Gastrocnemius medialis (tissue), 4 donors: ENCODE measurements at regions not wholly inside any gene's neighbourhood (a gene's known extent, or its start where the extent isn't known, plus 50 kb on each side); places are given as distances from the start of the nearest gene placed in this dataset.

Experiments
- ATAC-seq, 2 donors: fragments of 150-250 bp; one replicate each; pipeline ENCODE4 v1.9.1; 2016
- DNase-seq, 2 donors: peaks; one replicate each; pipeline ENCODE4 v3.0.0-alpha.2; 2019
- H3K27ac ChIP-seq, 4 donors: fragments of 200-600 bp; sonication (generic); 1 replicate in 1 of 4; 2 replicates in 3 of 4; pipeline ENCODE4 v1.5.1; 2016 to 2018; ENCODE audit warnings: mild to moderate bottlenecking in 2 of 4, moderate library complexity in 1 of 4
- H3K27me3 ChIP-seq, 3 donors: fragments of 200-600 bp; sonication (generic) in 2 of 3; 1 replicate in 1 of 3; 2 replicates in 2 of 3; pipeline versions ENCODE4 v1.5.1 to v1.6.0; 2016 to 2019; ENCODE audit warnings: mild to moderate bottlenecking in 1 of 3, moderate library complexity in 1 of 3
- H3K36me3 ChIP-seq, 2 donors: fragments of 200-600 bp; sonication (generic) in 1 of 2; one replicate each; pipeline ENCODE4 v1.5.1; 2017 to 2018
- H3K4me1 ChIP-seq, 2 donors: fragments of 200-600 bp; sonication (generic) in 1 of 2; one replicate each; pipeline ENCODE4 v1.5.1; 2016 to 2017; ENCODE audit warnings: mild to moderate bottlenecking in 2 of 2
- H3K4me3 ChIP-seq, 4 donors: fragments of 200-600 bp; sonication (generic) in 3 of 4; 1 replicate in 1 of 4; 2 replicates in 3 of 4; pipeline ENCODE4 v1.5.1; 2016 to 2019; ENCODE audit warnings: mild to moderate bottlenecking in 2 of 4
- H3K9me3 ChIP-seq, 3 donors: fragments of 200-600 bp; sonication (generic) in 2 of 3; 1 replicate in 1 of 3; 2 replicates in 2 of 3; pipeline ENCODE4 v1.5.1; 2016 to 2019
- CTCF ChIP-seq, 5 experiments: fragments of 450-650 bp in 3 of 5; fragments of 200-600 bp in 2 of 5; sonication (generic) in 2 of 5; IDR thresholded peaks in 4 of 5; conservative IDR thresholded peaks in 1 of 5; 1 replicate in 4 of 5; 2 replicates in 1 of 5; pipeline ENCODE4 v1.5.1; 2016 to 2019; ENCODE audit warnings: antibody characterized with exemption in 5 of 5, mild to moderate bottlenecking in 3 of 5, moderate library complexity in 3 of 5
- POLR2A ChIP-seq, 2 donors: fragments of 450-650 bp; IDR thresholded peaks; one replicate each; pipeline ENCODE4 v1.6.1; 2017; ENCODE audit warnings: antibody characterized with exemption in 2 of 2, mild to moderate bottlenecking in 2 of 2, moderate library complexity in 2 of 2
- in situ Hi-C, 4 donors: fragments of 200-750 bp; cut with MboI; loops; one replicate each; pipeline versions ENCODE4 v1.15.0 to v1.8.0; 2017; ENCODE audit warnings: low sequenced_read_pairs in 4 of 4
- intact Hi-C: fragments of 100-400 bp; cut with DNase I; formaldehyde crosslinking; loops from one replicate; pipeline ENCODE4 v1.15.1; 2023; ENCODE audit warnings: low total_unique reads

DNA sequence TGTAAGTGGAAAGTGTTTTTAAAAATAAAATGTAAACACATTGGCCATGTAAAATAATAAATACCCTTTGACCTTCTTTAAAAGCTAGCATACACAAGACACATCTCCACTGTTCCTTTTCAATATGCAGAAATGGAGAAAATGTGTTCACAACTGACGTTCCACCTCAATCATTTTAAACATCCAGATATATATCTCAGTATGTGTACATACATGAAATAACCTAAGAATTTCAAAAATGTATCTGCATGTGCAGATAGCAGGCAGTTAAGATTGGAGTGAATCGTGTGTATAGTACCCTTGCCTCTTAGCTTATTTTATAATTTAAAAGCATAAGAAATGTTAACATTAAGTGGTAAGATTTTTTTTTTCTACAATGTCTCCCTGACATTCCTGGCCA lies 406.2 kb upstream of the FLRT2 start:
- DNase-seq = no peak
- Histone ChIP-seq H3K27me3 (no peaks in the 10 kb centered on the region), H3K27ac (no peak overlapping the region), H3K4me3 (no peak overlapping the region), H3K4me1 (no peaks in the 10 kb centered on the region), H3K9me3 (no peaks in the 10 kb centered on the region), H3K36me3 (no peaks in the 10 kb centered on the region)
- in situ Hi-C loops = no loop called here
- no peak for ATAC-seq
- TF ChIP-seq CTCF (IDR thresholded peaks at IDR 0.05 in 4 of 5, conservative IDR thresholded peaks at IDR 0.05 in 1 of 5) = no peak
- no peak for TF ChIP-seq POLR2A (IDR thresholded peaks at IDR 0.05)
- intact Hi-C loops = no loop called here

GRCh38 chr14:85124631-85125290 lies 405.2 kb upstream of the FLRT2 start:
- no peak for ATAC-seq
- intact Hi-C loops = no loop called here
- TF ChIP-seq POLR2A (IDR thresholded peaks at IDR 0.05) (no peak), CTCF (IDR thresholded peaks at IDR 0.05 in 4 of 5, conservative IDR thresholded peaks at IDR 0.05 in 1 of 5) (no peak)

DNA sequence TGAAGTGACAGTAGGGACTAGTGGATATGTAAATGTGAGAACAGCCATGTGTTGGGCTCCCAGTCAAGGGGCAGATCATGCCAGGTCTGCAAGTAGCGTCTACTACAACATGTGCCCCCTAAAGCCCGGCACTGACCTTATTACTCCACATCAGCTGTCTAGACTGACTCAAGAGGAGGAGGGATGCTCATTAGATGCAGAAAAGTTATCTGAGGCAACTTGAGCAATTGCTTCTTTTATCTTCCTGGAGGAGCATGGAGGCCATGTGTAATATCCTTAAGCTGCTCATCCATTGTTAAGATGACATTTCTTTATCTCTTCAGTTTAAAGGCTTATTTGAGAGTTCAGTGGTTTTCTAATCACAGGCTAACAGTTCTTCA lies 404.7 kb upstream of the FLRT2 start:
- intact Hi-C loops (no loop called here), in situ Hi-C loops (no loop called here)
- ATAC-seq (no peak), DNase-seq (no peak)
- Histone ChIP-seq H3K36me3 (no peaks in the 10 kb centered on the region), H3K4me3 (no peak overlapping the region), H3K27ac (no peak overlapping the region), H3K9me3 (no peaks in the 10 kb centered on the region), H3K27me3 (no peaks in the 10 kb centered on the region), H3K4me1 (no peaks in the 10 kb centered on the region)
- TF ChIP-seq CTCF (IDR thresholded peaks at IDR 0.05 in 4 of 5, conservative IDR thresholded peaks at IDR 0.05 in 1 of 5) (no peak), POLR2A (IDR thresholded peaks at IDR 0.05) (no peak)

More at GRCh38 chr14:85124631-85125290, 405.2 kb upstream of the FLRT2 start:
- H3K9me3 ChIP-seq = no peaks in the 10 kb centered on the region
- H3K36me3 ChIP-seq = no peaks in the 10 kb centered on the region
- in situ Hi-C loops = no loop called here
- no peak overlapping the region for H3K27ac ChIP-seq
- no peak for DNase-seq
- H3K4me1 ChIP-seq = no peaks in the 10 kb centered on the region
- no peak overlapping the region for H3K4me3 ChIP-seq
- H3K27me3 ChIP-seq = no peaks in the 10 kb centered on the region

DNA sequence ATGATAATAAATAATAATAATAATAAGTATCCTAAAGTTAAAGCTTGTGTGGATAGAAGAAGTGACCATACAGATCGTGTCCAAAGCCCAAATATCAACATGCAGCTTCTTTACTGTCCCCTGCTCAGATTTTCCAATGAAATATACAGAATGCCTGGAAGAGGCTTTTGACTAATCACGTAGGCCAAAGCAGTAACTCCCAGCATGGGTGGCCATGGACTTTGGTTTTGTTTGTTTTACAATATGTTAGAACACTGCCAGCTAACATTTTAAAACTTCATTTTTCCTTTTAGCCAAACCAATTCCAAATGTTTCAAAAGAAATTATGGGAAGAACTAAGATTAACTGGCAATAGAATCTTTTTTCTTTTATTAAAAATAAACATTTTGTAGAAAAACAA lies 400.0 kb upstream of the FLRT2 start:
- no peak overlapping the region for H3K27ac ChIP-seq
- TF ChIP-seq POLR2A (IDR thresholded peaks at IDR 0.05) (no peak), CTCF (IDR thresholded peaks at IDR 0.05 in 4 of 5, conservative IDR thresholded peaks at IDR 0.05 in 1 of 5) (no peak)
- no peak for ATAC-seq
- H3K4me3 ChIP-seq = no peak overlapping the region
- intact Hi-C loops = no loop called here
- DNase-seq = no peak
- H3K9me3 ChIP-seq = no peaks in the 10 kb centered on the region
- in situ Hi-C loops = no loop called here
- no peaks in the 10 kb centered on the region for H3K36me3 ChIP-seq
- H3K27me3 ChIP-seq = no peaks in the 10 kb centered on the region
- H3K4me1 ChIP-seq = no peaks in the 10 kb centered on the region
